LHCN-M2 (cell line): ENCODE measurements at regions not wholly inside any gene's neighbourhood (a gene's known extent, or its start where the extent isn't known, plus 50 kb on each side); places are given as distances from the start of the nearest gene placed in this dataset.

Experiments
- DNase-seq: peaks from one replicate; pipeline ENCODE4 v3.0.0-alpha.2; 2012; ENCODE audit warnings: low read depth

GRCh38 chr1:106659490-106660244 lies 396.8 kb upstream of the PRMT6 start:
- no peak for DNase-seq

- DNase-seq: no peak
Observed at GRCh38 chr1:106675558-106675957, 380.9 kb upstream of the PRMT6 start.

- DNase-seq: no peak
Observed at GRCh38 chr1:106676021-106676420, 380.5 kb upstream of the PRMT6 start.

- DNase-seq: no peak
Observed at GRCh38 chr1:106677181-106677580, 379.3 kb upstream of the PRMT6 start.

GRCh38 chr1:106677721-106678120 lies 378.8 kb upstream of the PRMT6 start:
- DNase-seq: no peak

GRCh38 chr1:106678279-106679050 lies 378.0 kb upstream of the PRMT6 start:
- no peak for DNase-seq

- DNase-seq: no peak
Observed at GRCh38 chr1:106680216-106680615, 376.3 kb upstream of the PRMT6 start.

- no peak for DNase-seq
Observed at GRCh38 chr1:106680776-106681344, 375.6 kb upstream of the PRMT6 start.

- no peak for DNase-seq
Observed at GRCh38 chr1:106681939-106682522, 374.4 kb upstream of the PRMT6 start.

GRCh38 chr1:106688446-106688845 lies 368.0 kb upstream of the PRMT6 start:
- no peak for DNase-seq

- no peak for DNase-seq
Observed at GRCh38 chr1:106698660-106699059, 357.8 kb upstream of the PRMT6 start.

- DNase-seq: peak; percentile 5
Observed at GRCh38 chr1:106699433-106699832, 357.0 kb upstream of the PRMT6 start.

GRCh38 chr1:106700211-106700610 lies 356.3 kb upstream of the PRMT6 start:
- no peak for DNase-seq

GRCh38 chr1:106705971-106706370 lies 350.5 kb upstream of the PRMT6 start:
- no peak for DNase-seq

GRCh38 chr1:106717591-106717990 lies 338.9 kb upstream of the PRMT6 start:
- no peak for DNase-seq

GRCh38 chr1:106721790-106722189 lies 334.7 kb upstream of the PRMT6 start:
- DNase-seq: no peak

- no peak for DNase-seq
Observed at GRCh38 chr1:106722466-106722865, 334.0 kb upstream of the PRMT6 start.

- DNase-seq: no peak
Observed at GRCh38 chr1:106727171-106727570, 329.3 kb upstream of the PRMT6 start.

GRCh38 chr1:106746448-106747085 lies 309.9 kb upstream of the PRMT6 start:
- no peak for DNase-seq

- no peak for DNase-seq
Observed at GRCh38 chr1:106747232-106747631, 309.2 kb upstream of the PRMT6 start.

- DNase-seq: no peak
Observed at GRCh38 chr1:106747791-106748190, 308.7 kb upstream of the PRMT6 start.

- DNase-seq: no peak
Observed at GRCh38 chr1:106748606-106749005, 307.9 kb upstream of the PRMT6 start.
